ENCODE measurements at regions not wholly inside any gene's neighbourhood (a gene's known extent, or its start where the extent isn't known, plus 50 kb on each side); places are given as distances from the start of the nearest gene placed in this dataset.
"Not testable (repeated sequence)": the region's sequence is repeated elsewhere in the genome, so short reads cannot be mapped to it uniquely, and the experiment has no call there.

GRCh38 chr13:24938966-24939365, 157.0 kb upstream of the PABPC3 start:
- no TSS peak for BruUV-seq (replicated peaks)
- TF ChIP-seq TCF7L2 (IDR thresholded peaks at IDR 0.05; ENCODE audit: low read depth, low read length): no peak
- no peak for TF ChIP-seq SIN3A (IDR thresholded peaks at IDR 0.05; ENCODE audit: borderline replicate concordance, insufficient read depth, low read depth, low read length)
- no peak for TF ChIP-seq CTCF (IDR thresholded peaks at IDR 0.05)
- no peak for TF ChIP-seq REST (IDR thresholded peaks at IDR 0.05; ENCODE audit: insufficient read depth in 1 of 2, low read depth in 2 of 2, low read length in 1 of 2)
- no peak for TF ChIP-seq POLR2AphosphoS5 (IDR thresholded peaks at IDR 0.05; ENCODE audit: low read depth, low read length)
- H3K36me3 ChIP-seq (ENCODE audit: control insufficient read depth, insufficient read depth, low read length): no peaks in the 10 kb centered on the region
- no peaks in the 10 kb centered on the region for H3K4me1 ChIP-seq (ENCODE audit: control insufficient read depth, insufficient read depth, low read length)
- DNase-seq (ENCODE audit: low read depth, low spot score): no peak
- CTCF ChIA-PET: no interaction called here
- in situ Hi-C loops (cut with HindIII; ENCODE audit: low pct_unique_long_range_greater_than_20kb, low sequenced_read_pairs): no loop called here
- H3K9me3 ChIP-seq (ENCODE audit: control insufficient read depth, insufficient read depth, low read depth, low read length): no peaks in the 10 kb centered on the region
- no peak overlapping the region for H3K4me3 ChIP-seq (ENCODE audit: low read depth in 2 of 2, low read length in 2 of 2)
- H3K27ac ChIP-seq (ENCODE audit: low read length): no peak overlapping the region
- POLR2A ChIA-PET: no interaction called here
- no peaks in the 10 kb centered on the region for H3K27me3 ChIP-seq (ENCODE audit: control insufficient read depth, insufficient read depth, low read length)
- intact Hi-C loops (cut with micrococcal nuclease; ENCODE audit: unreplicated experiment): no loop called here
- ATAC-seq: no peak

GRCh38 chr13:24941023-24941713, 154.8 kb upstream of the PABPC3 start:
- DNase-seq (ENCODE audit: low read depth, low spot score); in situ Hi-C loops (cut with HindIII; ENCODE audit: low pct_unique_long_range_greater_than_20kb, low sequenced_read_pairs); CTCF ChIA-PET; BruUV-seq (replicated peaks); H3K4me1 ChIP-seq (ENCODE audit: control insufficient read depth, insufficient read depth, low read length); H3K9me3 ChIP-seq (ENCODE audit: control insufficient read depth, insufficient read depth, low read depth, low read length); H3K27ac ChIP-seq (ENCODE audit: low read length); POLR2A ChIA-PET; H3K4me3 ChIP-seq (ENCODE audit: low read depth in 2 of 2, low read length in 2 of 2); H3K27me3 ChIP-seq (ENCODE audit: control insufficient read depth, insufficient read depth, low read length); intact Hi-C loops (cut with micrococcal nuclease; ENCODE audit: unreplicated experiment); H3K36me3 ChIP-seq (ENCODE audit: control insufficient read depth, insufficient read depth, low read length); ATAC-seq: not testable (repeated sequence)

GRCh38 chr13:24943136-24943535, 152.8 kb upstream of the PABPC3 start:
- intact Hi-C loops (cut with micrococcal nuclease; ENCODE audit: unreplicated experiment): no loop called here
- POLR2A ChIA-PET: no interaction called here

More at GRCh38 chr13:24943136-24943535, 152.8 kb upstream of the PABPC3 start:
- no peaks in the 10 kb centered on the region for H3K9me3 ChIP-seq (ENCODE audit: control insufficient read depth, insufficient read depth, low read depth, low read length)
- CTCF ChIA-PET: no interaction called here
- no peak for DNase-seq (ENCODE audit: low read depth, low spot score)
- H3K27ac ChIP-seq (ENCODE audit: low read length): no peak overlapping the region
- no peak for TF ChIP-seq SIN3A (IDR thresholded peaks at IDR 0.05; ENCODE audit: borderline replicate concordance, insufficient read depth, low read depth, low read length)
- TF ChIP-seq REST (IDR thresholded peaks at IDR 0.05; ENCODE audit: insufficient read depth in 1 of 2, low read depth in 2 of 2, low read length in 1 of 2): no peak
- TF ChIP-seq CTCF (IDR thresholded peaks at IDR 0.05): no peak
- TF ChIP-seq POLR2AphosphoS5 (IDR thresholded peaks at IDR 0.05; ENCODE audit: low read depth, low read length): no peak
- TF ChIP-seq TCF7L2 (IDR thresholded peaks at IDR 0.05; ENCODE audit: low read depth, low read length): no peak
- H3K4me1 ChIP-seq (ENCODE audit: control insufficient read depth, insufficient read depth, low read length): no peaks in the 10 kb centered on the region
- no peak overlapping the region for H3K4me3 ChIP-seq (ENCODE audit: low read depth in 2 of 2, low read length in 2 of 2)
- BruUV-seq (replicated peaks): no TSS peak
- in situ Hi-C loops (cut with HindIII; ENCODE audit: low pct_unique_long_range_greater_than_20kb, low sequenced_read_pairs): no loop called here
- ATAC-seq: no peak
- no peaks in the 10 kb centered on the region for H3K27me3 ChIP-seq (ENCODE audit: control insufficient read depth, insufficient read depth, low read length)
- H3K36me3 ChIP-seq (ENCODE audit: control insufficient read depth, insufficient read depth, low read length): no peaks in the 10 kb centered on the region
